ENCODE measurements at regions not wholly inside any gene's neighbourhood (a gene's known extent, or its start where the extent isn't known, plus 50 kb on each side); places are given as distances from the start of the nearest gene placed in this dataset.
"Not testable (repeated sequence)": the region's sequence is repeated elsewhere in the genome, so short reads cannot be mapped to it uniquely, and the experiment has no call there.

- H3K36me3 ChIP-seq (ENCODE audit: control insufficient read depth in 2 of 4, insufficient read depth in 4 of 4, low read length in 3 of 4); H3K27ac ChIP-seq (ENCODE audit: low read depth, low read length); H3K79me1 ChIP-seq (ENCODE audit: low read depth, low read length); H2BK15ac ChIP-seq (ENCODE audit: low read length); H3K4me2 ChIP-seq (ENCODE audit: insufficient read depth in 1 of 2, low read depth in 2 of 2, low read length in 2 of 2); H3K23ac ChIP-seq (ENCODE audit: insufficient read length); H3K79me2 ChIP-seq (ENCODE audit: control insufficient read depth in 1 of 2, insufficient read depth in 2 of 2, low read length in 2 of 2); H2AFZ ChIP-seq (ENCODE audit: low read length); H3K4me1 ChIP-seq (replicated peaks in 1 of 4; ENCODE audit: control insufficient read depth in 3 of 4, insufficient read depth in 4 of 4, low read length in 3 of 4); H2BK20ac ChIP-seq (ENCODE audit: low read length); H3K14ac ChIP-seq (ENCODE audit: insufficient read length); H3K18ac ChIP-seq (ENCODE audit: extremely low read depth, low read length); H4K91ac ChIP-seq (replicated peaks; ENCODE audit: insufficient read length, low read length); H4K8ac ChIP-seq (ENCODE audit: extremely low read depth, insufficient read depth, low read length); CTCF ChIA-PET (ENCODE audit: partially characterized antibody); H3K9ac ChIP-seq (replicated peaks in 1 of 4; ENCODE audit: extremely low read depth in 1 of 4, low read depth in 3 of 4, low read length in 3 of 4); H3K4me3 ChIP-seq (ENCODE audit: extremely low read depth in 1 of 4, insufficient read depth in 2 of 4, low read depth in 3 of 4, low read length in 4 of 4); H3K27me3 ChIP-seq (replicated peaks in 1 of 4; ENCODE audit: control insufficient read depth in 3 of 4, extremely low read depth in 1 of 4, insufficient read depth in 3 of 4, low read length in 3 of 4); H2AK5ac ChIP-seq (ENCODE audit: low read depth, low read length); H2BK5ac ChIP-seq (ENCODE audit: low read depth, low read length); FAIRE-seq; H2BK120ac ChIP-seq (replicated peaks; ENCODE audit: low read depth, low read length); H3K23me2 ChIP-seq (ENCODE audit: low read depth, low read length); POLR2A ChIA-PET (ENCODE audit: partially characterized antibody); H2BK12ac ChIP-seq (ENCODE audit: low read depth, low read length); H3K4ac ChIP-seq (replicated peaks; ENCODE audit: insufficient read length, low read depth, low read length); H3K56ac ChIP-seq (replicated peaks; ENCODE audit: insufficient read length, low read depth, low read length); DNase-seq (ENCODE audit: low read depth in 1 of 2, low spot score in 2 of 2); H4K20me1 ChIP-seq (replicated peaks in 1 of 2; ENCODE audit: control insufficient read depth in 1 of 2, insufficient read depth in 2 of 2, low read length in 2 of 2); H3K9me3 ChIP-seq (ENCODE audit: insufficient read depth in 2 of 2, low read depth in 1 of 2, low read length in 1 of 2); H4K5ac ChIP-seq (ENCODE audit: insufficient read length, low read depth, low read length): not testable (repeated sequence)
- WGBS, 2 experiments (ENCODE audit: extremely low coverage in 1 of 2, insufficient coverage in 1 of 2, insufficient read length in 1 of 2, insufficient replicate concordance in 2 of 2, low coverage in 1 of 2, low lambda C conversion rate in 2 of 2, missing lambda C conversion rate in 1 of 2): 40% methylated on average over 1 of the region's 11 CpGs; no CpG with 5 or more reads in 1 of the 2 experiments
Observed at GRCh38 chr2:95774322-95775192, 182.8 kb downstream of the TRIM43 start.

- H3K27me3 ChIP-seq (replicated peaks in 1 of 4; ENCODE audit: control insufficient read depth in 3 of 4, extremely low read depth in 1 of 4, insufficient read depth in 3 of 4, low read length in 3 of 4); DNase-seq (ENCODE audit: low read depth in 1 of 2, low spot score in 2 of 2); H2BK5ac ChIP-seq (ENCODE audit: low read depth, low read length); H3K23ac ChIP-seq (ENCODE audit: insufficient read length); H4K8ac ChIP-seq (ENCODE audit: extremely low read depth, insufficient read depth, low read length); H2BK120ac ChIP-seq (replicated peaks; ENCODE audit: low read depth, low read length); H3K4me3 ChIP-seq (ENCODE audit: extremely low read depth in 1 of 4, insufficient read depth in 2 of 4, low read depth in 3 of 4, low read length in 4 of 4); POLR2A ChIA-PET (ENCODE audit: partially characterized antibody); H2AK5ac ChIP-seq (ENCODE audit: low read depth, low read length); H3K9me3 ChIP-seq (ENCODE audit: insufficient read depth in 2 of 2, low read depth in 1 of 2, low read length in 1 of 2); H2BK12ac ChIP-seq (ENCODE audit: low read depth, low read length); H3K23me2 ChIP-seq (ENCODE audit: low read depth, low read length); H3K79me2 ChIP-seq (ENCODE audit: control insufficient read depth in 1 of 2, insufficient read depth in 2 of 2, low read length in 2 of 2); H3K79me1 ChIP-seq (ENCODE audit: low read depth, low read length); H3K18ac ChIP-seq (ENCODE audit: extremely low read depth, low read length); H3K27ac ChIP-seq (ENCODE audit: low read depth, low read length); H3K4ac ChIP-seq (replicated peaks; ENCODE audit: insufficient read length, low read depth, low read length); H3K9ac ChIP-seq (replicated peaks in 1 of 4; ENCODE audit: extremely low read depth in 1 of 4, low read depth in 3 of 4, low read length in 3 of 4); H4K91ac ChIP-seq (replicated peaks; ENCODE audit: insufficient read length, low read length); CTCF ChIA-PET (ENCODE audit: partially characterized antibody); H3K4me1 ChIP-seq (replicated peaks in 1 of 4; ENCODE audit: control insufficient read depth in 3 of 4, insufficient read depth in 4 of 4, low read length in 3 of 4); FAIRE-seq; H3K4me2 ChIP-seq (ENCODE audit: insufficient read depth in 1 of 2, low read depth in 2 of 2, low read length in 2 of 2); H4K5ac ChIP-seq (ENCODE audit: insufficient read length, low read depth, low read length); H4K20me1 ChIP-seq (replicated peaks in 1 of 2; ENCODE audit: control insufficient read depth in 1 of 2, insufficient read depth in 2 of 2, low read length in 2 of 2); H3K36me3 ChIP-seq (ENCODE audit: control insufficient read depth in 2 of 4, insufficient read depth in 4 of 4, low read length in 3 of 4); H2BK15ac ChIP-seq (ENCODE audit: low read length); H2BK20ac ChIP-seq (ENCODE audit: low read length); H2AFZ ChIP-seq (ENCODE audit: low read length); H3K14ac ChIP-seq (ENCODE audit: insufficient read length); H3K56ac ChIP-seq (replicated peaks; ENCODE audit: insufficient read length, low read depth, low read length): not testable (repeated sequence)
- WGBS, 2 experiments (ENCODE audit: extremely low coverage in 1 of 2, insufficient coverage in 1 of 2, insufficient read length in 1 of 2, insufficient replicate concordance in 2 of 2, low coverage in 1 of 2, low lambda C conversion rate in 2 of 2, missing lambda C conversion rate in 1 of 2): 66% methylated on average over 6 of the region's 9 CpGs; no CpG with 5 or more reads in 1 of the 2 experiments
Observed at GRCh38 chr2:95775193-95775531, 183.4 kb downstream of the TRIM43 start.

Measured in H1 (cell line).